ENCODE measurements at regions not wholly inside any gene's neighbourhood (a gene's known extent, or its start where the extent isn't known, plus 50 kb on each side); places are given as distances from the start of the nearest gene placed in this dataset.

DNA sequence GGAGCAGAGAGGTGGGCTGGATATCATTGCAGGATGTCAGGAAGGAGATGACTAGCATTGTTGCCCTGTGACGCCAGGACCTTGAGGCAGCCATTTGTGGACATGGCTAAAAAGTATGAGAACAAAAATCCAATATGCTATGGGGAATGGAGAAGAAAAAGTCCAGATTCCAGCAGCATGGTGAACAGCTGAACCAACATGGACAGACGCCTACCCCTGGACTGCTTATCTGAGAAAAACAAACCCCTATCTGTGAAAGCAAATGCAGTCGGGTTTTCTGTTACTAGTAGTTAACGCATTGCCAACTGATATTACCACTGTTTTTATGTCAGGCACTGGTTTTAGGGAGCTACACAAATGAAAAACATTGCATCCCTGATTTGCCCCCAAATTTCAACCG is 251.2 kb upstream of the RORA start:
- H2AFZ ChIP-seq (replicated peaks; ENCODE audit: low read length, poor library complexity), result no peak overlapping the region
- dilution Hi-C loops (cut with HindIII; ENCODE audit: low sequenced_read_pairs, unreplicated experiment), result no loop called here

More for the DNA sequence above, 251.2 kb upstream of the RORA start:
- CTCF ChIA-PET, result no interaction called here
- Histone ChIP-seq H3K56ac (ENCODE audit: extremely low read depth, insufficient read depth, low read length) (no peak overlapping the region), H3K4me1 (ENCODE audit: control insufficient read depth, insufficient read depth, low read length) (no peaks in the 10 kb centered on the region), H3K18ac (ENCODE audit: low read depth, low read length) (no peak overlapping the region), H4K91ac (ENCODE audit: insufficient read depth, low read depth, low read length) (no peak overlapping the region), H3K27ac (ENCODE audit: insufficient read depth, low read length) (no peak overlapping the region), H2AK9ac (replicated peaks; ENCODE audit: low read depth, low read length, poor library complexity) (no peak overlapping the region), H3K4me3 (ENCODE audit: insufficient read depth, low read depth, low read length) (no peak overlapping the region), H3K79me1 (ENCODE audit: low read depth in 1 of 2, low read length in 2 of 2) (no peaks in the 10 kb centered on the region), H3K9me3 (ENCODE audit: control insufficient read depth, insufficient read depth, low read length) (no peaks in the 10 kb centered on the region), H2BK5ac (ENCODE audit: low read depth, low read length, poor library complexity, severe bottlenecking) (no peak overlapping the region), H2BK20ac (ENCODE audit: low read depth, low read length) (no peak overlapping the region), H3K9me1 (ENCODE audit: insufficient read depth, low read length) (no peaks in the 10 kb centered on the region), H3K4me2 (ENCODE audit: low read depth, low read length) (no peak overlapping the region), H4K20me1 (ENCODE audit: insufficient read depth, low read length) (no peaks in the 10 kb centered on the region), H3K4ac (ENCODE audit: low read depth, low read length) (no peak overlapping the region), H2AK5ac (ENCODE audit: low read depth, low read length) (no peak overlapping the region), H3K27me3 (ENCODE audit: control insufficient read depth, insufficient read depth, low read length) (no peaks in the 10 kb centered on the region), H3K14ac (replicated peaks; ENCODE audit: low read depth, low read length) (no peak overlapping the region), H3K36me3 (ENCODE audit: control insufficient read depth, insufficient read depth, low read length) (no peaks in the 10 kb centered on the region), H4K5ac (ENCODE audit: low read depth, low read length) (no peak overlapping the region), H2BK120ac (ENCODE audit: low read depth, low read length) (no peak overlapping the region), H2BK15ac (ENCODE audit: low read depth, low read length) (no peak overlapping the region), H3K23ac (ENCODE audit: low read depth, low read length) (no peak overlapping the region), H4K8ac (ENCODE audit: low read depth in 2 of 2, low read length in 2 of 2) (no peak overlapping the region), H3K9ac (ENCODE audit: low read depth, low read length) (no peak overlapping the region)
- in situ Hi-C loops (cut with MboI; ENCODE audit: low sequenced_read_pairs) (no loop called here), intact Hi-C loops (cut with micrococcal nuclease) (no loop called here)
- POLR2A ChIA-PET (ENCODE audit: unreplicated experiment), result no interaction called here
- ATAC-seq (ENCODE audit: low read depth) (no peak), DNase-seq (no peak)
- TF ChIP-seq, protein P1, sequence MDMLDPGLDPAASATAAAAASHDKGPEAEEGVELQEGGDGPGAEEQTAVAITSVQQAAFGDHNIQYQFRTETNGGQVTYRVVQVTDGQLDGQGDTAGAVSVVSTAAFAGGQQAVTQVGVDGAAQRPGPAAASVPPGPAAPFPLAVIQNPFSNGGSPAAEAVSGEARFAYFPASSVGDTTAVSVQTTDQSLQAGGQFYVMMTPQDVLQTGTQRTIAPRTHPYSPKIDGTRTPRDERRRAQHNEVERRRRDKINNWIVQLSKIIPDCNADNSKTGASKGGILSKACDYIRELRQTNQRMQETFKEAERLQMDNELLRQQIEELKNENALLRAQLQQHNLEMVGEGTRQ (IDR thresholded peaks at IDR 0.05; ENCODE audit: low read depth, low read length), result no peak
- TF ChIP-seq FOS (IDR thresholded peaks at IDR 0.05; ENCODE audit: low read depth, low read length) (no peak), RAD21 (IDR thresholded peaks at IDR 0.05; ENCODE audit: low read length) (no peak), MXI1 (IDR thresholded peaks at IDR 0.05; ENCODE audit: borderline replicate concordance, low read depth, low read length) (no peak), CHD1 (IDR thresholded peaks at IDR 0.05; ENCODE audit: low read depth, low read length) (no peak), NFE2L2 (IDR thresholded peaks at IDR 0.05; ENCODE audit: low read depth, low read length) (no peak), SMC3 (IDR thresholded peaks at IDR 0.05; ENCODE audit: low read depth, low read length) (no peak), CEBPB (IDR thresholded peaks at IDR 0.05; ENCODE audit: low read depth, low read length) (no peak), POLR2A (IDR thresholded peaks at IDR 0.05; ENCODE audit: low read depth, low read length) (no peak), RFX5 (IDR thresholded peaks at IDR 0.05; ENCODE audit: low read depth, low read length) (no peak)
- TF ChIP-seq, protein P2, sequence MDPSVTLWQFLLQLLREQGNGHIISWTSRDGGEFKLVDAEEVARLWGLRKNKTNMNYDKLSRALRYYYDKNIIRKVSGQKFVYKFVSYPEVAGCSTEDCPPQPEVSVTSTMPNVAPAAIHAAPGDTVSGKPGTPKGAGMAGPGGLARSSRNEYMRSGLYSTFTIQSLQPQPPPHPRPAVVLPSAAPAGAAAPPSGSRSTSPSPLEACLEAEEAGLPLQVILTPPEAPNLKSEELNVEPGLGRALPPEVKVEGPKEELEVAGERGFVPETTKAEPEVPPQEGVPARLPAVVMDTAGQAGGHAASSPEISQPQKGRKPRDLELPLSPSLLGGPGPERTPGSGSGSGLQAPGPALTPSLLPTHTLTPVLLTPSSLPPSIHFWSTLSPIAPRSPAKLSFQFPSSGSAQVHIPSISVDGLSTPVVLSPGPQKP (IDR thresholded peaks at IDR 0.05; ENCODE audit: borderline replicate concordance, low read depth, low read length), result no peak
- WGBS, 2 experiments (ENCODE audit: extremely low coverage in 2 of 2, insufficient read length in 1 of 2), result 60% methylated on average over 1 of the region's 5 CpGs; no CpG with 5 or more reads in 1 of the 2 experiments
- no TSS peak for BruUV-seq (replicated peaks)
